H1 (cell line): ENCODE measurements at regions not wholly inside any gene's neighbourhood (a gene's known extent, or its start where the extent isn't known, plus 50 kb on each side); places are given as distances from the start of the nearest gene placed in this dataset.

Experiments
- BCL11A ChIP-seq, 2 experiments: IDR thresholded peaks; one replicate each; pipeline ENCODE4 v1.6.1; 2011; ENCODE audit warnings: low read depth in 2 of 2, low read length in 2 of 2, mild to moderate bottlenecking in 2 of 2
- CBX5 ChIP-seq: fragments of 300-800, 300-1000 bp; sonication (generic); IDR thresholded peaks from 2 replicates; pipeline ENCODE4 v1.7.1; 2016; ENCODE audit warnings: antibody characterized with exemption, low read length, low read depth
- CHD7 ChIP-seq: fragments of 300-600 bp; sonication (generic); IDR thresholded peaks from 2 replicates; pipeline ENCODE4 v1.7.1; 2012; ENCODE audit warnings: low read length, moderate library complexity, mild to moderate bottlenecking, inconsistent platforms; ENCODE audit not compliant: insufficient replicate concordance
- MAFK ChIP-seq: IDR thresholded peaks from 2 replicates; pipeline ENCODE4 v1.6.1; 2012; ENCODE audit warnings: low read depth, mild to moderate bottlenecking, improper control_type of control experiment, low read length
- NANOG ChIP-seq: IDR thresholded peaks from 2 replicates; pipeline ENCODE4 v1.6.1; 2011; ENCODE audit warnings: low read length, low read depth, mild to moderate bottlenecking, inconsistent platforms; ENCODE audit not compliant: insufficient read depth, poor library complexity, severe bottlenecking
- POU5F1 ChIP-seq: IDR thresholded peaks from 2 replicates; pipeline ENCODE4 v1.6.1; 2011; ENCODE audit warnings: low read depth, mild to moderate bottlenecking, low read length, moderate library complexity
- SAP30 ChIP-seq: fragments of 300-600 bp; sonication (generic); IDR thresholded peaks from 2 replicates; pipeline ENCODE4 v1.7.1; 2012; ENCODE audit warnings: low read length, moderate library complexity, mild to moderate bottlenecking, inconsistent platforms; ENCODE audit not compliant: insufficient read depth, insufficient replicate concordance

- no peak for TF ChIP-seq CHD7
- TF ChIP-seq MAFK: no peak
- no peak for TF ChIP-seq NANOG
- TF ChIP-seq SAP30: no peak
- TF ChIP-seq POU5F1: no peak
- no peak for TF ChIP-seq BCL11A (IDR thresholded peaks at IDR 0.05; ENCODE audit: low read depth in 2 of 2, low read length in 2 of 2)
- no peak for TF ChIP-seq CBX5
These were observed 75.3 kb upstream of the NPAS2 start (continued) for GRCh38 chr2:100744589-100744988.
